GM21528 (cell line): ENCODE measurements at regions not wholly inside any gene's neighbourhood (a gene's known extent, or its start where the extent isn't known, plus 50 kb on each side); places are given as distances from the start of the nearest gene placed in this dataset.
"Not testable (repeated sequence)": the region's sequence is repeated elsewhere in the genome, so short reads cannot be mapped to it uniquely, and the experiment has no call there.

Source experiments
- ATAC-seq: cut with Tn5 transposase; IDR thresholded peaks from one replicate; pipeline ENCODE4 v1.9.1; 2021; ENCODE audit warnings: mild to moderate bottlenecking, moderate library complexity; ENCODE audit not compliant: unreplicated experiment, low FRiP score

DNA sequence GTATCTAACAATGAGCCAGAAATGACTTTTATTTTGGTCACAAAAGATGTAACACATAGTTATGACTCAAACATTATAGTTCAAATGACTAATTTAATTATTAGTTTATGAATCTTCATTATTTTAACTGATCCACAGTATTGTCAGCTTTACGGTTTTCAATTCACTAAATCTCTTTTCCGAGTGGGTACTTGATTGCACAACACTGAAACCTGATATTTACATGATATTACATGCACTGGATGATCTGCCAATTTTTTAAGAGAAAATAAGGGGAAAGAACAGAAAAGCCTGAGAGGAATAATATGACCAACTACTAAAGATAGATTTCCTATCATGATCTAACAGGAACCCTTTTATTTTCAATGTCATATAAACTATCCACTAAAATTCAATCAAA is 1446.0 kb downstream of the FSTL5 start:
- no peak for ATAC-seq

DNA sequence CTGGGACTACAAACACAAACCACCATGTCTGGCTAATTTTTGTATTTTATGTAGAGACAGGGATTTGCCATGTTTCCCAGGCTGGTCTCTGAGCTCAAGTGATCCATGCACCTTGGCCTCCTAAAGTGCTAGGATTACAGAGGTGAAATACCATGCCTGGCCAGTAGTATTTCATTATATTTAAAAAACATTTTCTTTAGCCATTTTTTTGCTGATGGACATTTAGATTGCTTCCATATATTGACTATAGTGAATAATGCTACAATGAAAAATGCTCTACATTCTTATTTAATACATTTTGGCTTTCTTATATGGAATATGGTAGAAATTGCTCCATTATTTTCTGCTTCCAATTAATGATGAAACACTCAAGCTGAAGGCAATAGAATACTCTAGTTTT is 1439.7 kb downstream of the FSTL5 start:
- ATAC-seq: no peak

DNA sequence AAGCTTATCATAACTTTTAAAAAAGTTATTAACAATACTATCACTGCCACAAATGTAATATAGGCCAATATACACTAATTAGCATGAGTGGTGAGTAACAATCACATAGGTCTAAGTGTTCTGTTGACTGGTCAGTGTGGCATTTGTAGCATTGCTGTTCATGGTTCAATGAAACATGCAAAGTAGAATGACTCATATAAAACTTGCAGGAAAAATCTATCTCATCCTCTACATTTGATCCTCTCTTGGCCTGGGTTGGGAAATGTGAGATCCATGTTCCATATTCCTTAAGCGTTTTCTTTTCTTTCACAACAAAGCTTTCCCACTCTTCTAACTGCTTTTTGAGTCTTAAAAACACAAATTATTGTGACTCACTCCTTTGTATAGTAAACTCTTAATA is 1418.7 kb downstream of the FSTL5 start:
- no peak for ATAC-seq

DNA sequence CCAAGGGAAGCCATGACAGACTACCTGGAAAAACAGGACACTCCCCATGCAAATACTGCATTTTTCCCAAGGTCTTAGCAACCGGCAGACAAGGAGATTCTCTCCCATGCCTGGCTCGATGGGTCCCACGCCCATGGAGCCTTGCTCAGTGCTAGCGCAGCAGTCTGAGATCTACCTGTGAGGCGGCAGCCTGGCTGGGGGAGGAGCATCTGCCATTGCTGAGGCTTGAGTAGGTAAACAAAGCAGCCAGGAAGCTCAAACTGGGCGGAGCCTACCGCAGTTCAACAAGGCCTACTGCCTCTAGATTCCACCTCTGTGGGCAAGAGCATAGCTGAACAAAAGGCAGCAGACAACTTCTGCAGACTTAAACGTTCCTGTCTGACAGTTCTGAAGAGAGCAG is 1417.2 kb downstream of the FSTL5 start:
- not testable (repeated sequence) for ATAC-seq

DNA sequence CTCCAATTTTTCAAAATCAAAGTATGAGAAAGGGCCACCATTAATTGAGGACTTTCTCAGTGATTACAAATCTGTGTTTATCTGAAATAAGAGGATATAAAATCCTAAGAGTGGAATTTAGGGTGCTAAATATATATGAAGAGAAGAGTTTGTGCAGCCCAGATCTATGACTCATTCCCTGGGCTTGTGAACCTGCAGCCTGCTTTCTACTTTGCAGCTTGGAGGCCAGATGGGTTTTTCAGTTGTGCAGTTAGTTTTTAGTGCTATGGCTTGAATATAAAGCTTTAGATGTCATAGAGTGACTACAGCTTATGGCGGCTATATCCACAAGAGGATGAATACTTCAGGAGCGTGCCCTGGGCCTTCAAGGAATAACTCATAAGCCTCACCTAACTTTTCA is 1391.1 kb downstream of the FSTL5 start:
- no peak for ATAC-seq

DNA sequence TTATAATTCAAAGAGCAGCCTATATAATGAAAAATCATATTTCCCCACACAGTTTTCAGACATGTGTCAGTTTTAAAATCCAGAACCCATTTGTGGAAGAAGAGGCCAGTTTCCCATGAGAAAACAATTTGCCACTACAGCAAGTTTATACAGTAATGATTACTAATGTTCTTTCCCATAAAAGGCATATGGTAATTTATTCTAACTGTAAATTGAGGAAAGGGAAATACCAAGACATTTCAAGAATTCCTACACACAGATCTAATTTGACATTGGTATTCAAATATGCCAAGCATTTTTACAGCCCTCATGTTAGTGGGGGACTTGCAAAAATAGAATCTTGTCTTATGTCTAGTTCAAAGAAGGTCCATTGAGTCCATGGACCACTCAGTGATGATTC is 1368.6 kb downstream of the FSTL5 start:
- ATAC-seq: no peak

DNA sequence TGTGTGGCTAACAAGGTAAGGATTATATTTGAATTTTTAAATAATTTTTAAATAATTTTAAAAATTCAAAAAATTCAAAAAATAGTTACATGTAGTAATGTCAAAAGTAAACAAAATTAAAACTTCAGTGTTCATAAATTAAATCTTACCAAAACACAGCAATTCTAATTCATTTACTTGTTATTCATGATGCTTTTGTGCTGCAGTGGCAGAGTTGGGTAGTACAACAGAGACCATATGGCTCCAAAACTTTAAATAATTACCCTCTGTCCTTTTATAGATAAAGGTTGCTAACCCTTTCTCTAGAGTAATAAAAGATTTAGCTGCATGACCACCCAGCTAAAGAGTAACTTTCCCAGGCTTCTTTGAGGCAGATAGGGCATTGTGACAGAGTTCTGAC is 1355.6 kb downstream of the FSTL5 start:
- ATAC-seq: no peak

DNA sequence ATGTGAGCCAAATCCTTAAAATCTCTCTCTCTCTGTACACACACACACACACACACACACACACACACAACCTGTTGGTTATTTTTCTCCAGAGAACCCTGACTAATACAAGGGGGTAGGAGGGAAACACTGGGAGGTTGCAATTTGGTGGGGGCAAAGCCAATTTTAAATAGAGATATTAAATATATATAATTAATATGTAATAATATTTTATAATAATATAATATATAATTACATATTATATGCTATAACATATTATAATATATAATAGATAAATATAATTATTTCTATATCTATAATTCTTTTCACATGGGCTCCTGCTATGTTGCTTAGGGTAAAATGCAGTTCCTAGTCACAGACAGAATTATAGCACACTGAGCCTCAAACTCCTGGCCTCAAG is 1354.2 kb downstream of the FSTL5 start:
- ATAC-seq: no peak

DNA sequence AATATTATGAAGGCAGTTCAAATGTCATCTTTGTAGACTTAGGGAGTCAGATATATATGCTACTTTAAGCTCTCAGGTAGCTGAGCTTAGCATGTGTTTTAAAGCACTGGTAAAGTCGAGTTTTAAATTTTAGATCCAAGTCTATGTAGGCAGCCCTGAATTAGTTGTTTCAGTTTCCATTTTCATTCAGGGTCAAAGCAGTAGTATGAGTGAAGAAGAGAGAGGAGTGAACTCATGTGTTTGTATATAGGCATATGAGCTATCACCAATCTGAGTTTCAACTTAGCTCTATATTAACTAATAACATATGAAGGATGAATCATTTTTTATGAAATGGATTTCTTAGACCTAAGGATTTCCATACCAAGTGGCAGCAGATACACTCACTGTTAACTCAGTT is 1353.4 kb downstream of the FSTL5 start:
- ATAC-seq: no peak

DNA sequence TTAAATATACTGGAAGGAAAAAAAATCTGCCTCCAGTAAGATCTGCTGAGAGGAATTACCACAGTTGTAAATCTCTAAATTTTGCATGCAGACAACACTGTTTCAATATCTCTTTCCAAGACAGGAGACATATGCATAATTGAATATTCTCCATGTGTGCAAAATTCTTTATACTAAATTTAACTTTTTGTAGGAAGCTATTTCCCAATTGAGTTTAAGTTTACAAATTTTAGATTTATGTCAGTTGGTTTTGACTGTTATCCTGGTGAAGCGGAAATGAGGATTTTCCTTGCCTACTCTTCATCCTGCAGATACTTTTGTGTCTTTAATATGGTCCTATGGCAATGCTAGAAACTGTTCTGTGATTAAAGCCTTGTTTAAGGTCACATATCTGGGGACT is 1352.9 kb downstream of the FSTL5 start:
- ATAC-seq: no peak

DNA sequence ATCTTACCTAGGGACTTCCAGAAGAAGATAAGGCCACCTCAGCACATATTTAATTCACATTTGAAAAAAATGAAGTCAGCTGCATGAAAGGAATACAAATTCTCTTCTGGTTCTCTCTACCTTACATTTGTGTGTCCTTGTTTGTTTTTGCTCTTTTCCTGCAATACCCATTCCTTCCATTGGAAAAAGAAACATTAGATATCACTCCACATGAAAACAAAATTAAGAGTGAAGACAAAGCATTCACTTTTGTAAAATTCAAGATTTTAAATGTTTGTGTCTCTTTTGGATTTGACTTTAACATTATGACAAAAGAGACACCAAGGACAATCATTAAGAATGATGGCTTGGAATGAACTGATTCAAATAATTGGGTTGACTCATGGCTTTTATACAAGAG is 1351.8 kb downstream of the FSTL5 start:
- no peak for ATAC-seq

DNA sequence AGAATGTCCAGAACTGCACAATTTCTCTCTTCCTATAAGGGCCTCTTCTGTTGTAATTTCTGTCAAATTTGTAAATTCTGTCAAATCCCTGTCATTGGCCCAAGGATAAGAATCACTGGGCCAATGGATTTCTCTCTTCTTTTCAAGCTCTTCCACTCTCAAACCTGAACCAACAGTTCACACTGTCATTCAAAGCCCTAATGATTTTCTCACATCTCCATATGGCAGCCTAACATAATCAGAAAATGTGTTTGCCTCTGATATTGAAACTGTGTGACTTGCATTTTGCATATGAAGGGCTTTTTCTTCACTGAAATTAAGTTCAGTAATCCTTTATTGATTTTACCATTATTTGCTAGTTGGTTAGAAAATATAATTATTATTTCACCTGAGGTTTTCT is 1349.1 kb downstream of the FSTL5 start:
- no peak for ATAC-seq

DNA sequence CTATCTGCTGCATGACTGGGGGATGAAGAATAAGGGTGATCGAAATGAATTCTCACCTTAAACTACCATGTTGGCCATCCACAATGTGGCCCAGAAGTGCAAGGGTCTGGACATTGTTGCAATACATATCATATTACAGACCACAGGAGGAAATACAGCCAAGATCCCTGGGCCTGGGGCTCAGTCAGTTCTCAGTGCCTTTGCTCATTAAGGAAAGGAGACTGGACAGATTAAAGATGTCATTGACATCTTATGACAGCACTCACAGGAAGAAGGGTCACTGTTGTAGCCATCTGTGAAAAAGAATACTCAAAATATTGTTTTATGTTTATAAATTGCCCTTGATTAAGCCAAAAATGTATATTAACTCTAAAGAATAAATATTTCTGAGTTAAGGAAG is 1345.2 kb downstream of the FSTL5 start:
- ATAC-seq: no peak

DNA sequence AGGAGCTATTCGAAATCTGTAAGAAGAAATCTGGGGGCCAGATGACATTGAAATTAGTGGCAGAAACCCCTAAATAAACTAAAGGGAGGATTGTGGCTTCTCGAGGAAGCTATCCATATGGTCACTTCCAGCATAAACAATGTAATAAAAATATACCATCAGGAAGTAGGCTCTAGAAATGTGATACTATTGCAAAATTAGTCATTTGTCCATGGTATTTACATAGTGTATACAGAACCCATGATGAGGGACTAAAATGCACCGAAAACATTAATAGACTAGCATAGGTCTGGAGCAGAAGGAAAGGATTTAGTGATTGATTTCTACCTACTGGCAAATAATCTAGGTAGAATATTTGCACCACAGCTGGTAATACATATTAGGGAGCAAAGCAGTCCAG is 1344.0 kb downstream of the FSTL5 start:
- no peak for ATAC-seq

DNA sequence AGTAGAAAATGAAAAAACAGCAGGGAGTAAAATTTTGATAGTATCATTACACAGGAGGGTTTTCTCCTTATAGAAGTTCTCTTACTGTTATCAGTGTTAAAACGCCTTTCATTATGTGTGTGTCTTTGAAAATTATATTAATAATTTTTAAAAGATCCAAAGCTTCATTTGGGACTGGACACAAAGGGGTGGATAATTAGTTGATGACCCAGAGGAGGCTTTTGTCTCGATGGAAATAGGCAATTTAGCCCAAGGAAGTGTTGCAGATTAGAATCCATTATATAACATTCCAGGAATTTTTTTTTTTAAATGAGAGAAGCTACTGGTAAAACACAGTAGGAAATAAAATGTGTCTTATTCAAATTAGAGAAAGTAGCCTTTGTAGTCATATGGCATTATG is 1339.3 kb downstream of the FSTL5 start:
- no peak for ATAC-seq

DNA sequence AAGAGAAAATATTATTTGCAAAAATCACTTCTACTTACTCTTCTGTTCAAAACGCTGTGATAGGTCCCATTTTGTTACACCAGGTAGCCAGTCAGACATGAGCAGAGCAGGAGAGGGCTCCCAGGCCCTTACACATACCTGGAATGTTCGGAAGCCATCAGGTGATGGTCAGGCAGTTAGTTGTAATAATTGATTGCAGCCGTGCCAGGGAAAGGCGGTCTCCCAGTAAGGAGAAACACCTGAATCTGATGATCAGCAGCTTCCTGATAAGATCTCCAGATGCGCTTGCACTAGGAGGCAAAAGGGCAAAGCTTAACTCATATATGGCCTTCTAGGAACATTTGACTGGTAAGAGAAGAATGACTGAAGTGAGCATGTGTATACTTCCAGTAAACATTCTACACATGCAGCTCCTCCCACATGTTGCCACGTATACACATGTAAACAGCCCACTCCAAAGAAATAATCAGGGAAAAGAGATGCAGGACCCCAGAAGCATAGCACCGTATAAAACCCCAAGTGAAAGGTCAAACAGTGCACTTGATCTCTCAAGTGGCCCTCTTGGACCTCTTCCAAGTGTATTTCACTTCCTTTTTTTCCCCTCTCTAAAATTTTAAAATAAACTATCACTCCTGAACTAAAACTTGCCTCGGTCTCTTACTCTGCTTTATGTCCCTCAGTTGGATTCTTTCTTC is 1338.0 kb downstream of the FSTL5 start:
- no peak for ATAC-seq

DNA sequence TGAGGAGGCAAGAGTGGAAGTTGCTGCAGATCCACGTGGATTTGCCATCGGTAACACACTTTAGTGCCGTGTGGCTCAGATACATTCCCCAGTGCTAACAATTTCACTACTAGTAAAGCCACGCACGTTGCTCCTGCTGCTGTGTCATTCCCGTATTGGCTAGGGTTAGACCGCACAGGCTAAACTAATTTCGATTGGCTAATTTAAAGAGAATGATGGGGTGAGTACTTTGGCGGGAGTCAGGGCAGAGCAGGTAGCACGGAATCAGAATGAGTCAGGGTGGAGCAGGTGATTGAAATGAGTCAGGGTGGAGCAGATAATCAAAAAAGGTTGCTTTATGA is 1337.5 kb downstream of the FSTL5 start:
- ATAC-seq: no peak

DNA sequence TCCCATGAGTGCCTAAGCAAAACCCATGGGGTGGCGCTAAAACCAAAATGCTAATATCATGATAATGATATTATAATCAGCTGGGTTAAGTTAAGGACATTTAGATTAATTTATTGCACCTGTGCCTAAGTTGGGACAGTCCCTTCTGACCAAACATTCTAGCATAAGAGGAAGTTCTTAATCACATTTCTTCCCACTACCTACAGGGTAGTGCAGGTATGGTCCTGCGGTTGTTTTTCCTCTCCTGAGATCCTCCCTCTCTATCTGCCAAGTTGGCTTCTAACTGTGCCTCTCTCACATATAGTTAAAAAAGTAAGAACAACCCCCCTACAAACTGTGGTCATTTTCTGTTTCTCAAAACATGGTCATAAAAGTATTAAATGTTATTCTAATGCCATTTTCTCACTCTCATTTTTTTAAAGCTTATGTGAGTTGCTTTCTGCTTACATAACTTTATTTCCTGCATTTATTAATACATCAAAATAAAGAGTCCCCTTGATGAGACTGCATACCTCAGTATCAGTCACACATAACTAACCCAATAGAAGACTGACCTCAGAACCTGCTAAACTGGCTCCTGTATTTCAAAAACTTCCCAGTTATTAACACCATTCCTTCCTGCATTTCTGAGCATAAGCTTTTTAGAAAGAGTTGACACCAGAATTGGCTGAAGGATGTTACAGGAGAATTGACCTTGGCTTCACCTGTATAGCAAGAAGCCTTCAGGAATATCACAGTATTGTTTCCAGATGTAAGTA is 1332.5 kb downstream of the FSTL5 start:
- no peak for ATAC-seq

DNA sequence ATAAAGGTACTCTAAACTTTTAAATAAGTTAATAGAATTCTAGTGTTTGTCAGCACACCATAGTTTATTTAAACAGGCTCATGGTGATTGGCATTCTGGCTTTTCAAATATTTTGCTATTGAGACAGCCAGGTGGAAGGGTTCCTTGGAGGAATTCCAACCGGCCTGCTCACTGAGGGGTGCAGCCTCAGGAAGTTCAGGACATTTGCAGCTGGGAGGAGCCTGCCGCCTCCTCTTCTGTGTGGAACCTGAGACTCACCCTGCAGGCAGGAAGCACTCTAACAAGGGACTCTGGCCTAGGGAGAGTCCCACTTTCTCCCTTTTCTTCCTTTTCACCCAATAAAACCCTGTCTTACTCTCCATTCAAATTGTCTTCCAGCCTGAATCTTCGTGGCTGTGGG is 1328.0 kb downstream of the FSTL5 start:
- ATAC-seq: no peak

DNA sequence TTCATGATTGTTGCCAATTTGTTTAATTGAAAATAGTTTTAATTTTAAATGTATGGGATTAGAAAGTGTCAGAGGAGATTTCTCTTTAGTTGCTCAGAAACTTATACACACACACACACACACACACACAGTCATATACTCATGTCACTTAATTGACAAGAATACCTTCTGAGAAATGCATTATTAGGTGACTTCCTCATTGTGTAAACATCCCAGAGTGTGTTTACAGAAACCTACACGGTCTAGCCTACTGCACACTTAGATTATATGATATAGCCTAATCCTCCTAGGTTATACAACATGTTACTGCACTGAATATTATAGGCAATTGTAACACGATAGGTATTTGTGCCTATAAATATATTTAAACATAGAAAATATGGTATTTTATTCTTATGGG is 1327.4 kb downstream of the FSTL5 start:
- no peak for ATAC-seq

DNA sequence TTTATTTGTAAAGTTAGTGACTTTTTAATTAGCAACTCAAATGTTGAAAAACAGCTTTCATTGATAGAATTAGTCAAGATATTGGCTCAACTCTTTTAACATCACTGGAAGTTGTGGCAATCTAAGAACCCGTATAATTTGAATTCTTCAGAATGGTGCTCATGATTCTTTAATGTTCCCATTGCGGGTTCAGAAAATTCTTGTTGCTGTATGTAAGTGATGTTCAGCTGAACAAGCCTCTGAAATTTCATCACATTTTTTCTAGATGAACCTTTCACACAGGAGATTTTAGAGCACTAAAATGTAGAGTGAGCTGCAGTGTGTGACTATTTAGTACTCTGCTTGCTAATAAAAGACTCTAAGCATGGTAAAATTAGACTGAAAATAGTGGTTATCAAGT is 1317.7 kb downstream of the FSTL5 start:
- ATAC-seq: no peak

DNA sequence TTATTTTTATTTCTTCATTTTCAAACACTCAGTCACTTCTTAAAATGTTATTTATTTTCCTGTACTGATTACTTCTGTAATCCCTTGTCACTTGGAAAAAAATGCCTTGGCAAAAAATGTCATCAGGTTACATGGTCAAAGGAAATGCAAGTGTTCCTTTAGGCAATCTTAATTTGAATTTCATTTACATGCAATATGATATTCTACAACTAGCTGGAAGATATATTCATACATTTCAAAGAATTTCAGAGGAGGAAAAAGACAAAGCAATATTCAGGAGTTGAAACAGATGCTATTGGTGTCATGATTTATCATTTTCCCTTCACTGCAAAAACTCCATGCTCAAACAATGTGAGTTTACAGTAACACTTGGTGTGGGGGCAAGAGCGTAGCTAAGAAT is 1316.6 kb downstream of the FSTL5 start:
- no peak for ATAC-seq

DNA sequence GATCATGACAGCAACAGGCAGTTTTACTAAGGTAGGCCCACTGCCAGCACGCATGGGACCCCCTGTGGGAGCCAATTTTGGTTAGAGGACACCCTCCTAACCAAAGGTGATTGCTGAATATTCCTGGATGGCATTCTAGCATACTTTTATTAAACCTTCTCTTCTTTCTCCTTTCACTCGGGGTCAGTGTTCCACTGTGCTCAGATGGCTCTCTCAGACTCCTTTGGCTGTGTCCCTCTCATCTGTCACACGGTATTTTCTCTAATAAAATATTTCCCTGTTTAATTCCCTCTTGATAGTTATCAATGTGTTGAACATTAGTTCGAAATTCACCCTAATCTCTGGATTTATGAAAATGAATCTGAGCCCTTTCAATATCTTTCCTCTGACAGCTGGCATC is 1315.3 kb downstream of the FSTL5 start:
- no peak for ATAC-seq
